ENCODE measurements at regions not wholly inside any gene's neighbourhood (a gene's known extent, or its start where the extent isn't known, plus 50 kb on each side); places are given as distances from the start of the nearest gene placed in this dataset.
"Not testable (repeated sequence)": the region's sequence is repeated elsewhere in the genome, so short reads cannot be mapped to it uniquely, and the experiment has no call there.

DNA sequence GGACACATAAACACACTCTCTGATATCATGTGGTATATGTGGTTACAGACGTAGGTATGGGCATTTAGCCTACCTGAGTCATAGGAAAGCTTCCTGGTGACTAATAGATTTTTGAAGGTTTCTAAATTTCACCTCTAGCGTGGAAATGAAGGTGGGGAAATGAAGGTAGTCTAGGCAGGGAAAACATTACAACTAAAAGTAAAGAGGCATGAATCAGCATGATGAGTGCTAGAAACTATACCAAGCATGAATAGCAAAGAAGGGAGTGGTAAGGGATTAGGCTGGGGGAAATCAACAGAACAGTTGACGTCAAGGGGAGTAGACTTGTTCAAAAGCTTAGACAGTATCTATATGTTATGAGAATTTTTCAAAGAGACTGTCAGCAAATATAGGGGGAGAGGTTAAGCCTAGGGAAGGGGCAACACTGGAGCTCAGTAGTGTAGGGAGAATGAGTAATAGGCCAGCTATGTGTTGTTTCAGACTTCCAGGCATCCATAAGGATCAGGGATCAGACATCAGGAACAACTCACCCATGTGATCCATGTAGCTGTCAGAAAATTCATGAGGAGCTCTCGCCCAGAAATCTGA, 279.3 kb upstream of the DIPK2B start:
- no peak for DNase-seq (ENCODE audit: low spot score)

DNA sequence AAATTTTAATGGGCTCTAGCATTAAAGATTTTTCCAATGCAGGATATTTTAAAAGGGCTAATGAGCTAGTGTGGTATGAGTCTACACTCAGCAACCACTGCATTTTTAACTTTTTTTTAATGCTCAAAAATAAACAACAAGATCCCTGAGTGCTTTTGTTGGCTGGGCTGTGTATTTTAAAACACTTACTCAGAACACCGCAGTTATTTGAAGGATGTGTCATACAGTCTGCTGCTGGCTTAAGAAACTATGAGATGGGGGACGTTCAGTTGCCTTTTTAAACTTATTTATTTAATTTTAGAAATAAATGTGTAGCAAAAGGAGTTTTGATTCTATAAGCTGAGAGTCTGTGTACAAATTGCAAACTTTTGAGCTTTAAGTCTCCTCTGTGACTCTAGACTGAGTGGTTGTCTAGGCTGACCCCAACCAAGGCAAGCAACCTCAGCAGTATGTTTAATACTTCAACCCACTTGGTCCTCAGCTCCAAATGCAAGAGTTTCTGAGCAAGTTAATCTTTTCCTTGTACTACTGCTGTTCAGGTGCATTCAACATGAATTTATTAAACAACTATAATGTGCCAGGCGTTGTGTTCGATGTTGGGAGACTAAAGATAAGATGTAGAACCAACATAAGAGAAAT, 278.6 kb upstream of the DIPK2B start:
- DNase-seq (ENCODE audit: low spot score): no peak

DNA sequence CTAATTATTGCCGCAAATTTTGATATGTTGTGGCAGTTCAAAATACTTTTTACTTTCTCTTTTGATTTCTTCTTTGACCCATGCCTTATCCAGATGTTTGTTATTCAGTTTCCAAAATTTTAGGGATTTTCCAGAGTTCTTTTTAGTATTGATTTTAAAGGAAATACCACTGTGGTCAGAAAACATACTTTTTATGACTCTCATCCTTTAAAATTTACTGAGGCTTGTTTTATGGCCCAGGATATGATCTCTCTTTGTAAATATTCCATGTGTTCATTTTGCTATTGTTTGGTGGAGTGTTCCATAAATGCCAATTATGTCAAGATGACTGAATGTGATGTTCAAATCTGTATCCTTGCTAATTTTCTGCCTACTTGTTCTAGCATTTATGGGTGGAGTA, 272.3 kb upstream of the DIPK2B start:
- DNase-seq (ENCODE audit: low spot score): no peak

DNA sequence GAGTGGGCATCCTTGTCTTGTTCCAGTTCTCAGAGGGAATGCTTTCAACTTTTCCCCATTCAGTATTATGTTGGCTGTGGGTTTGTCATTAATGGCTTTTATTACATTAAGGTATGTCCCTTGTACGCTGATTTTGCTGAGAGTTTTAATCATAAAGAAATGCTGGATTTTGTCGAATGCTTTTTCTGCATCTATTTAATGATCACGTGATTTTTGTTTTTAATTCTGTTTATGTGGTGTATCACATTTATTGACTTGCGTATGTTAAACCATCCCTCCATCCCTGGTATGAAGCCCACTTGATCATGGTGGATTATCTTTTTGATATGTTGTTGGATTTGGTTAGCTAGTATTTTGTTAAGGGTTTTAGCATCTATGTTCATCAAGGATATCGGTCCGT, 266.9 kb upstream of the DIPK2B start:
- DNase-seq (ENCODE audit: low spot score): not testable (repeated sequence)

DNA sequence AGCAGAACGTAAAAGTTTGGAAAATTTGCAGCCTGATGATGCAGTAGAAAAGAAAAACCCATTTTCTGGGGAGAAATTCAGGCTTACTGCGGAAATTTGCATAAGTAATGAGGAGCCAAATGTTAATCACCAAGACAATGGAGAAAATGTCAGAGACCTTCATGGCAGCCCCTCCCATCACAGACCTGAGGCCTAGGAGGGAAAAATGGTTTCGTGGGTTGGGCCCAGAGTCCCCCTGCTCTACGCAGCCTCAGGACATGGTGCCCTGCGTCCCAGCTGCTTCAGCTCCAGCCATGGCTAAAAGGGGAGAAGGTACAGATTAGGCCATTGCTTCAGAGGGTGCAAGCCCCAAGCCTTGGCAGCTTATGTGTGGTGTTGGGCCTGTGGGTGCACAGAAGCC, 255.1 kb upstream of the DIPK2B start:
- not testable (repeated sequence) for DNase-seq (ENCODE audit: low spot score)

DNA sequence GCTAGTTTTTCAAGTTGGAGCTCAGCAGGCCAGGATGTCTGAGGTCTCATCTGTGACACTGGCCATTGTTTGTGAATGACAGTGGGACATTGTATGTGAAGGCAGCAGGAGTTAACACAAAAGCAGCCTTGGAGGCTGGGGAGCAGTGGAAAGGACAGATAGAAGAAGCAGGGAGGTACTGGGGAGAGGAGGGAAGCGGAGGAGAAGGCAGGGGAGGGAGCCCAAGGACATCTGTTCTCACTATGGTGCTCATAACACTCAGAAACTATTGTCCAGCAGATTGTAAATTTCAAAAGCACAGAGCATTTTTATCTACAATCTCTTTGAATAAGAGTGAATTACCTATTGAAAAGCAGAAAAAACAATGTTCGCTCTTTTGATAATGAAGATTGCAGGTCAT, 253.6 kb upstream of the DIPK2B start:
- DNase-seq (ENCODE audit: low spot score): no peak

DNA sequence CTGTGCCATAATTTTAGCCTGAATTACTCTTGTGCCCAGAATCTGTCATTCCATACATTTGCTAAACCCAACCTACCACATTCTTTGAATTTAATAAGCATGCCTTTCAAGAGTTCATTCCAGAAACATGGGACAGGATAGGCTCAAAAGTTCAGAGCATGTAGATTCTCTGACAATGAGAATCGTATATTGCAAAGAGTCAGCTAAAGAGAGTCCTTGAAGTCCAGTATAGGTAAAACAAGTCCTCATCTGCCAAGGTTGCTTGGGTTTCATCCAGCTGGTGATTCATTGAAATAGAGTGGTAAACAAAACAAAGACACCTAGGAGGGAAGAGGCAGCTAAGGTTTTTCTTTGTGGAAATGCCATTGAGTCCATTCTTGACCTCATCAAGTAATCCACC, 249.3 kb upstream of the DIPK2B start:
- no peak for DNase-seq (ENCODE audit: low spot score)

DNA sequence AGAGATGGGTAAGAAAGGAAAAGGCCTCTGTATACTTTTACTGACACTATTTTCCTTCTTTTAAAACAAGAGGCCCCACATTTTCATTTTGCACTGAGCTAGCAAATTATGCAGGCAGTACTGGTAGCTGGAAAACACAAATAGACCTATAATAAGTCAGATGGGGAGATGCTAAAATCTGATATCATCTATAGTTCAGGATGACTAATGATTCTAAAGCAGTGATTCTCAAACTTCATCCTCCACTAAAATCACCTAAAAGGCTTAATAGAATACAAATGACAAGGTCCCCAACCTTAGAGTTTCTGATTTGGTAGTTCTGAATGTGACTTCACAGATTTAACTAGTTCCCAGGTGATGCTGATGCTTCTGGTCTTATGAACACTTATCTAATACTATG, 247.3 kb upstream of the DIPK2B start:
- no peak for DNase-seq (ENCODE audit: low spot score)

DNA sequence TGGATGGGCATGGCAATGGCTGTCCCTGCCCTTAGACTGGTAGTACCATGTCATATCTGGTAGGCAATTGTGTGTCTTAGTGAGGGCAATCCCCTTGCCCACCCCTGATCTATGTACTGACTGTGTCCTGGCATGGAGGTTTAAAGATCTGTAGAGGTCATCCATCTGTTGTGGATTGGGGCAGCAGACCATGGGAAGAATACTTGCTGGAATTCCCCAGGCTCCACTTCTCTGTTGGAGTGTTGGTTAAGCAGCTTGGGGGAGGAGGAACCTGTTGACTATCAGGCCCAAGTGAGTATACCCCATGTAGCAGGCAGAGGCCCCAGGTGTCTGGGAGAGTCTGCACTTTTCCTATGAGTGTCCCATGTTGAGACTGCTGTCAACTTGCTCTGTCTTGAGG, 246.7 kb upstream of the DIPK2B start:
- no peak for DNase-seq (ENCODE audit: low spot score)

DNA sequence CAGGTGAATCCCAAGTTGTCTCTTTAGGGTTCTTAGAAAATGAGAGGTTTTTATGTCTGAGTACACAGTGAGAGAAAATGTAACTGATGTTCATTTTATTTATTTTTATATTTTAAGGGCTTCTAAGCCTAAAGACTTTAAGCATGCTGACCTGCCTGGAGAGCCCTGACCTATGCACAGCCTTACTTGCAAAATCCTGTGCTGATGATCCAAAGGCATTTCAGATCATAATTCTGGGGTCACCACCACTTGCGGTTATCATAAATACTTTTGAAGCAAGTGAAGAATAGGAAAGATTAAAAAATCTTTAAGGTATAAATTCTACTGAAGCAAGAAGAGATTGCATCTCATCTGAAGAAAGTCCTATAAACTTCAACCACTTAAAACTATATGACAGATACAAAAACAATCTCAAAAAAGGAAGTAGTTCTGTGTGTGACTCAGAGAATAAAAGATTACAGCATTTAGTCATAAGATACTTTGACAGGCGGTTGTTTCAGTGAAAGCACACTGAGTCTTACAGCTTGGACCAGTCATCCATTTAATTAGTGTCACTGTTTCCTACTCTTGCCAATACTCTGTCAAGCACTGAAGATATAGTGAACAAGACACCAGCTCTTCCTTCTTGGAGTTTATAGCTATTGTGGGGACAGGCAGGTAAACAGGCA, 245.2 kb upstream of the DIPK2B start:
- DNase-seq (ENCODE audit: low spot score): no peak

DNA sequence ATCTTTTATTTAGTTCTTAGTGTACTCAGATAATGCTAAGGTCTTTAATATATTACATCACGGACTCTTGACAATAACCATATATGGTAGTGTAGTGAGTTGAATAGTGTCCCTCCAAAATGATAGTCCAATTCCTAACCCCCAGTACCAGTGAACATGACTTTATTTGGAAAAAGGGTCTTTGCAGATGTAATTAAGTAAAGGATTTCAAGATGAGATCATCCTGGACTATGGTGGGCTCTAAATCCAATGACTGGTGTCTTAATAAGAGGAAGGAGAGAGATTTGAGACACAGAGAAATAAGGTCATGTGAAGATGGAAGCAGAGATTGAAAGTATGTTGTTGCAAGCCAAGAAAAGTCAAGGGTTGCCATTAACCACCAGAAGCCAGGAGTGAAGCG, 236.5 kb upstream of the DIPK2B start:
- no peak for DNase-seq (ENCODE audit: low spot score)

DNA sequence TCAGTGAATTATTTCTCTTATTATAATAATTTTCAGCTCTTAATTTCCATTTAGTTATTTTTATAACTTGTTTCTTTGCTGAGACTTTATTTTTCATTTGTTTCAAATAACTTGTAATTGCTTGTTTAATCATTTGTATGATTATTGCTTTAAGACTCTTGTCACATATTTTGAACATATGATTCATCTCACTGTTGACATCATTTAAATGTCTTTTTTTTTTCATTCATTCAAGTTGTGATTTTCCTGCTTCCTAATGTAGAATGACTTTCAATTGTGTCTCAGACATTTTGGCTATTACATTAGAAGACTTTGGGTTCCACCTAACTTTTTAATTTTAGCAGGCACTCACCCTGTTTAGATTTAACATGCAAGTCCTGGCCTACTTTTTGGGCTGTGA, 234.8 kb upstream of the DIPK2B start:
- DNase-seq (ENCODE audit: low spot score): no peak

DNA sequence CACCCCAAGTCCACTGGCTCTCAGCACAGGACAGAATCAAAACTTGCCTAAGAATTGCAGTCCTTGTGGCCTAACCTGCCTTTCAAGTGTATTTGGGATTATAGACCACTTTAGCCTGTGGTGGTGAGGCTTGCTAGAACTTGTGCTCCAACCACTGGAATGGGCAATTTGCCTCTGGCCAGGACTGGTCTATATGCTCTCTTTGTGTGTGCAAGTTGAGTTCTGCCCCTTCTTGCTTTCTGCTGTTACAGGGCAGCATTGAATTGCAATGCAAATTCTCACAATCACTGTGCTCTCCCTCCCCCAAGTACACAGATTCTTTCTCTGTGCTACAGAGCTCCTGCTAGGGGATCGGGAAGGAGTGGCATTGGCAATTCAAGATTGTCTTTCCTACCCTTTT, 233.6 kb upstream of the DIPK2B start:
- no peak for DNase-seq (ENCODE audit: low spot score)

DNA sequence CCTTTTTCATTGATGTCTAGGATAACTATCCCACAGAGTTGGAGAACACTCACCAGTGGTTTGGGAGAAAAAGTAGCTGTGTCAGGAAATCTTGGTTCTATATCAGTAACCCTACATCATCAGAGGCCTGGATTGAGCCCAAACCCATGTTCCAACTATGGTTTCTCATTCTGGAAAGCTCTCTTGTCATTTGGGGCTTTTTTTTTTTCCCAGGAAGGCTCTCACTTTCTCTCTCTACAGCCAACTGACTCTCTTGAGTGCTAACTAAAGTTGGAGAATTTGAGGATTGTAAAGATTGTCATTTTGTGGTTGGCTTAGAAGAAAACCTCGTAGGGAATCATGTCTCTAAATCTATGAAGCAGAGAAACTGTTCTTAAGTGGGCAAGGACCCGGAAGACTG, 228.2 kb upstream of the DIPK2B start:
- DNase-seq (ENCODE audit: low spot score): no peak

DNA sequence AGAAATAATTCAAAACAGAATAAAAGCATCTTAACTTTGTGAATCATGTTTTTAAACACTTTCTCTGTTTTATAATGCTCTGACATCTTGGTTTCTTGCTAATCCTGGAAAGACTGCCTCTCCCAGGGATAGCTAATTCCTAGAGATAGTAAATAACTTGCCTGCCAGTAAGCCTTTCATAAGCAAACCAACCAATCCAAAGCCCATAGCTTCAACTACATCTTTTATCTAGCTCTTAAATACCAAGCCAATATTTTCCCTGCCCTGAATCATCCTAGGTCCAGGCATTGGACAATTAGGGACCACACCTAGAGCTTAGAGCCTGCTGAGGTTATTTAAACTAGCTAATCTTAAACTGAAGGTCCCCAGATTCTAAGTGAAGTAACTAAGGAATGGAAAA, 223.7 kb upstream of the DIPK2B start:
- no peak for DNase-seq (ENCODE audit: low spot score)

DNA sequence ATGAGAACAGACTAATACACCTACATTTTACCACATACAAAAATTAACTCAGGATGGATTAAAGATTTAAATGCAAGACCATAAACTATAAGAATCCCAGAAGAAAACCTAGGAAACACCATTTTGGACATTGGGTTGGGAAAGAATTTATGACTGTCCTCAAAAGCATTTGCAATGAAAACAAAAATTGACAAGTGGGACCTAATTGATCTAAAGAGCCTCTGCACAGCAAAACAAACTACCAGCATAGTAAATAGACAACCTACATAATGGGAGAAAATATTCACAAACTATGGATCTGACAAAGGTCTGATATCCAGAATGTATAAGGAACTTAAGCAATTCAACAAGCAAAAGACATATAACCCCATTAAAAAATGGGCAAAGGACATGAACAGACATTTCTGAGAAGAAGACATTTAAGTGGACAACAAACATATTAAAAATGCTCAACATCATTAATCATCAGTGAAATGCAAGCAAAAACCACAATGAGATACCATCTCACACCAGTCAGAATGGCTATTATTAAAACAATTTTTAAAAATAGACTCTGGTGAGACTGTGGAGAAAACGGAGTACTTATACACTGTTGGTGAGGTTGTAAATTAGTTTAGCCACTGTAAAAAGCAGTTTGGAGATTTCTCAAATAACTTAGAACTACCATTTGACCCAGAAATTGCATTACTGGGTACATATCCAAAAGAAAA, 221.7 kb upstream of the DIPK2B start:
- no peak for DNase-seq (ENCODE audit: low spot score)

DNA sequence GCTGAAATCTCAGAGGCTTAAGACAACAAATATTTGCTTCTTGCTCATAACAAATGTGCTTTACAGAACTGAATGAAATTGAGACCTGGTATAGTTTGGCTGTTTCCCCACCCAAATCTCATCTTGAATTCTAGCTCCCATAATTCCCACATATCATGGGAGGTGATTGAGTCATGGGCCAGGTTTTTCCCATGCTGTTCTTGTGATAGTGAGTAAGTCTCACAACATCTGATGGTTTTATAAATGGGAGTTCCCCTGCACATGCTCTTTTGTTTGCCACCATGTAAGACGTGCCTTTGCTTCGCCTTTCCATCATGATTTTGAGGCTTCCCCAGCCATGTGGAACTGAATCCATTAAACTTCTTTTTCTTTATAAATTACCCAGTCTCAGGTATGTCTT, 221.1 kb upstream of the DIPK2B start:
- no peak for DNase-seq (ENCODE audit: low spot score)

DNA sequence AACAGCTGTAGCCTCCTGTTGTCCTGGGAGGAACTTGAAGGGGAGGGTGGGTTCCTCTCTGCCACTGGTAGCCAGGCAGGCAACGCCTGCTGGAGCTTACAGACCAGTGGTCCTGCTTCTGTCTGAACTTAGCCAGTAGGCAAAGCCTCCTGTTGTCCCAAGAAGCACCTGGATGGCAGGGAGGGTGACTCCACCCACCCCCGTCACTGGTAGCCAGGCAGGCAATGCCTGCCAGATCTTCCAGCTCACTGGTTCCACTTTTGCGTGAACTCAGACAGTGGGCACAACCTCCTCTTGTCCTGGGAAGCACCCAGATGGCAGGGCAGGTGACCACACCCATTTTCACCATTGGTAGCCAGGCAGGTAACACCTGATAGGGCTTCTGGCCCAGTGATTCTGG, 203.5 kb upstream of the DIPK2B start:
- DNase-seq (ENCODE audit: low spot score): no peak

DNA sequence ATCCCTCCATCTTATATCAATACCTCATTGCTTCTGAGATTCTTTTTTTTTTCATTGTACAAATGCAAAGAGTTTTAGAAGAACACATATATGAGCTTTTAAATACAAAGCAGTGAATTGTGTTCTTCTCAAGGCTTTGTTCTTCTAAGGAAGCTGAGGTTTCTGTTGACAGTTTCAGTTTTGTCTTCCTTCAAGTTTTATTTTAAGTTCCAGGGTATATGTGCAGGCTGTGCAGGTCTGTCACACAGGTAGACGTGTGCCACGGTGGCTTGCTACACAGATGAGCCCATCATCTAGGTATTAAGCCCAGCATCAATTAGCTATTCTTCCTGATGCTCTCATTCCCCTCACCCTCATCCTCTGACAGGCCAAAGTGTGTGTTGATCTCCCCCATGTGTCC, 201.2 kb upstream of the DIPK2B start:
- no peak for DNase-seq (ENCODE audit: low spot score)

DNA sequence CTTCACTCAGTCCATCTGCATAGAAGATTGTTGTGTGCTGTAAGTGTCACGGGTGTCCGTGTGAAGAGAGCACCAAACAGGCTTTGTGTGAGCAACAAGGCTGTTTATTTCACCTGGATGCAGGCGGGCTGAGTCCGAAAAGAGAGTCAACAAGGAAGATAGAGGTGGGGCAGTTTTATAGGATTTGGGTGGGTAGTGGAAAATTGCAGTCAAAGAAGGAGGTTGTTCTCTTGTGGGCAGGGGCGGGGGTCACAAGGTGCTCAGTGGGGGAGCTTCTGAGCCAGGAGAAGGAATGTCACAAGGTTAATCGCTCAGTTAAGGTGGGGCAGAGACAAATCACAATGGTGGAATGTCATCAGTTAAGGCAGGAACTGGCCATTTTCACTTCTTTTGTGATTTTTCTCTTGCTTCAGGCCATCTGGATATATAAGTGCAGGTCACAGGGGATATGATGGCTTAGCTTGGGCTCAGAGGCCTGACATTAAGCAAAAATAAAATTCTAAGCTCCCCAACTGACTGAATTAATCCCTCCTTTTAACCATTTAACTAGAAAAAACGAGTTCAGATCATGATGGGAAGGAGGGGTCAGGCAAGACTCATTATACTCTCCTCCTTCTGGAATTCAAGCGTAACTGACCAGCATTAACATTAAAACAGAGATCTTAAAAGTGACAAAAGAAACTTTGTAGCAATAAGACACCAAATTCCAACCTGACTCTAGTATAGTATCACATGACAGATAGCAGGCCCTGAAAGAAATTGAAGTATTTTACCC, 200.5 kb upstream of the DIPK2B start:
- DNase-seq (ENCODE audit: low spot score): not testable (repeated sequence)

DNA sequence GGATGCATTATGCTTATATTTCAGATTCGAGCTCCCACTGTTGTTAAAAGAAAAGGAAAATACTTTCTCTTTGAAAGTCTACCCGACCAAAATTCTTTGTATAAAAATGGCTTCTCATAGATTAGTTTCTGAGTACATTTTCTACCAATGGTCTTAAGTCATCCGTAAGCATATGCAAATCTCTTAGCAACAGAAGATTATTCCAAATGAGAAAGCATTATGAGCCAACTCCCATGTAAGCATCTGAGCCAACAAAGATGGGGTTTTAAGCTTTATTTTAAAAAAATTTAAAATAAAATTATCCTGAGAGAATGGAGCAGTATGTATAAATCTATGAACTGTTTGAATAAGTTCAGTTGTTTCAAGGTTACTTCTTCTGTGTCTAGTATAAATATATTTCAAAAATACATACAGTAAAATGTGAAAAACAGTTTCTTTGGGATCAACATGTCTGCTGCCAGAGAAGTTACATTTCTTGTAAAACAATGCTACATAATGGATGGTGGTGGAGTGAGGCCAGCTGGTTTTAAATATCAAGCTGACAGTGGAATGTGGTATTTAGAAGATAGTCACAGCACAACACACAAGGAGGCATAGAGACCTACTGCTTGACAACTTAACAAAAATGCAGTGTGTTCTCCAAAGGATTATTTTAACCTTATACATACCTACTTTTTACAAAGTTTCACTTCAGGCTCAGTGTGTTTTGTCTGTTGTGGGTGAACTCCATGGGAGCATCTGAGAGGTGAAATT, 199.5 kb upstream of the DIPK2B start:
- no peak for DNase-seq (ENCODE audit: low spot score)

DNA sequence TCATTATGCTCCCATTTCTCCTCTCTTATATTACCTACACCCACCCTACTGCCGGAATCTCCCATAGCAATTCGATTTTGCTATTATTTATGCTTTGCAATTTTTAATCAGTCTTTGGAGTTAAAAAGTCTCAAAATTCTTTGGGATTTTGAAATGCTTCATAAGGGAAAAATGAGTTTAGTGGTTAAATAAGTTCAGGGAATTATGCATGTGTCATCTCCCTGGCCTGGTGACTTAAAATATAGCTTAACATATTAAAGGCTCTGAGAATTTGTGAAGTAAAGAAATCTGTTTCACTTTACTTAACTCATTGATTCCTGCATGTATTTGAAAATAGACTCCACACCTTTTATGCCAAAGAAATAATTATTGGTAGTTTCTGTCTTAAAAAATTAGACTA, 185.1 kb upstream of the DIPK2B start:
- no peak for DNase-seq (ENCODE audit: low spot score)
